GM12872 (cell line): ENCODE measurements at regions not wholly inside any gene's neighbourhood (a gene's known extent, or its start where the extent isn't known, plus 50 kb on each side); places are given as distances from the start of the nearest gene placed in this dataset.

ENCODE experiments used
- TF ChIP-seq, protein P1 (sequence below): IDR thresholded peaks from 3 replicates; pipeline ENCODE4 v1.5.1; 2011; ENCODE audit warnings: low read depth, mild to moderate bottlenecking, low read length, moderate library complexity; ENCODE audit not compliant: insufficient read depth

DNA sequence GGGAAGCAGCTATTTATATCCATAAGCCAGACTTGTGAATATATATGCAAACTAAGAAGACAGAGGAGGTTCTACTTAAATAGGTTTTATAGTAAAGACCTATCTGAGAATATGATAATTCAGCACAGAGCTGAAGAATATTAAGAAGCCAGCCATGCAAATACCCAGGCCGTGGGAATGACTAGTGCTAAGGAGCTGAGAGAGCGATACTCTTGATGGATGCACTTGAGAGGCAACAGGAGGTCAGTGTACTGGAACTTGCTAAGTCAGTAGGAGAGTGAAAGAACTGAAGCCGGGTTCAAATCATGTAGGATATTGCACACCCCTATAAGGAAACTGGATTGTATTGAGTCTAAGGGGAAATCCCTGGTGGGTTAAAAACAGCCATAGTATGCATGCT, 943.6 kb upstream of the MBL2 start:
- TF ChIP-seq, protein P1, sequence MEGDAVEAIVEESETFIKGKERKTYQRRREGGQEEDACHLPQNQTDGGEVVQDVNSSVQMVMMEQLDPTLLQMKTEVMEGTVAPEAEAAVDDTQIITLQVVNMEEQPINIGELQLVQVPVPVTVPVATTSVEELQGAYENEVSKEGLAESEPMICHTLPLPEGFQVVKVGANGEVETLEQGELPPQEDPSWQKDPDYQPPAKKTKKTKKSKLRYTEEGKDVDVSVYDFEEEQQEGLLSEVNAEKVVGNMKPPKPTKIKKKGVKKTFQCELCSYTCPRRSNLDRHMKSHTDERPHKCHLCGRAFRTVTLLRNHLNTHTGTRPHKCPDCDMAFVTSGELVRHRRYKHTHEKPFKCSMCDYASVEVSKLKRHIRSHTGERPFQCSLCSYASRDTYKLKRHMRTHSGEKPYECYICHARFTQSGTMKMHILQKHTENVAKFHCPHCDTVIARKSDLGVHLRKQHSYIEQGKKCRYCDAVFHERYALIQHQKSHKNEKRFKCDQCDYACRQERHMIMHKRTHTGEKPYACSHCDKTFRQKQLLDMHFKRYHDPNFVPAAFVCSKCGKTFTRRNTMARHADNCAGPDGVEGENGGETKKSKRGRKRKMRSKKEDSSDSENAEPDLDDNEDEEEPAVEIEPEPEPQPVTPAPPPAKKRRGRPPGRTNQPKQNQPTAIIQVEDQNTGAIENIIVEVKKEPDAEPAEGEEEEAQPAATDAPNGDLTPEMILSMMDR = no peak

DNA sequence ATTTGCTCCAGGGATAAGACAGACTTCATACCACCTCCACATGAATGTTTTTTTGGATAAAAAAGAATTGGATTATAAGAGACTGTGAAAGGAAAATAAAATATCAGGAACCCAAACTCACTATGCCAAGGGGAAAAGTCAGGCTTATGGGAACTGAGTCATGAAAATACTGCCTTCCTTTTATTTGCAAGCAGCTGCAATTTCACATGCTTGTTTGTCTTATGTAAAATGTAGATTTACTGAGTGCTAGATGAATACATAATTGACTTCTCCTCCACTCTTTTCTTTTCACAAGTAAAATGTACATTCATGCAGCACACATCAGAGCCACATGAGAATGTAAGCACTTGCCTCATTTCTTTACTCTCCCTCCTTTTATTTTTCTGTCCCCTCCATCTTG, 940.8 kb upstream of the MBL2 start:
- TF ChIP-seq, protein P1 = no peak

DNA sequence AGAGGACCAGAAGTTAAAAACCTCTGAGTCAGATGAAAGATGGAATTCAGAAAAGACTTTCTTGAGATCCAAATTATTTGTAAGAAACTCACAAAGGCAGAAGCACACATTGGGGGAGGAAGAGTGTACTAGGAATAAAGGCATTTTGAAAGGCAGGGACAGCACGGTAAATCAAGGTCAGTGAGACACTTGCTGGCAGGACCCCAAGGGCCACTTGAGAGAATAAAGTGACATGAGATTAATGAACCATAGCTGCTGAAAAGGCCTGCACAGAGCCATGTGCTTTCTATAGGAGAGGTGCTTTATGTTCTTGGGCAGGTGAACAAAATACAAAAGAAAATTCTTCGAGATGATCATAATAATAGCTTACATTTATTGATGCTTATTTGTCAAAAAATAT, 929.9 kb upstream of the MBL2 start:
- TF ChIP-seq, protein P1 = no peak

DNA sequence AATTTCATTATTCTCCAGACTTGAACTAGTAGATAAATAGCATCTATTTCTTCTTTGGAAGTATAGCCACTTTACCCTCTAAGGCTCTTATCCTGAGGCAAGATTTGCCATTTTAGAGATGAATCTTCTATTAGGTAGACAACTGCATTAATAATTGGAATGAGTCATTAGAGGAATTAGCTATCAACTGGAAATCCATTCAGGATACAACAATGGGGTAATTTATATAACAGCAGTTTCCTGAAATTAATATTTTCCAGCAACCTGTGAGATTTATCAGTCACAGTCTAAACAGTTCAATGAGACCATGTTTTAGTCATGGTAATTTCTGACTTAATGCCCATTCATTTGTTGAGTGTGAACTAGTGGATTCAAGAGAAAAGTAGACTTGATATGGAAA, 928.6 kb upstream of the MBL2 start:
- TF ChIP-seq, protein P1 = no peak

DNA sequence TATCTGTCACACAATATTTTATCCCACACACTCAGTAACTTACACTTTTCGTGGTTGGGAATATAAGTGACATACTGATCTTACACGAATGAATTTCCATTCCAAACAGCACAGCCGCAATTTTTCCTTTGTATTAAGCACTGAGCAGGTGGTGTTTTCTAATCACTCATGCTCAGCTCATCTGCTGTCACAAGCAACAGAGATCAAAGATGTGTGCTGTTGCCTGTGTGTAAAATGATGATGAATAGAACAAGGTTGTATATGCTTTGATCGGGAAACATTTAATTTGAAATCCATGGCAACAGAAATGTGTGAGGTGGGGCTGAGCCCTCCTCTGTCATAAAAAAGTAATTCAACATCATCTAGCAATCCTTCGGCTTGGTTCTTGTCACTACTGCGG, 927.7 kb upstream of the MBL2 start:
- TF ChIP-seq, protein P1 = no peak

DNA sequence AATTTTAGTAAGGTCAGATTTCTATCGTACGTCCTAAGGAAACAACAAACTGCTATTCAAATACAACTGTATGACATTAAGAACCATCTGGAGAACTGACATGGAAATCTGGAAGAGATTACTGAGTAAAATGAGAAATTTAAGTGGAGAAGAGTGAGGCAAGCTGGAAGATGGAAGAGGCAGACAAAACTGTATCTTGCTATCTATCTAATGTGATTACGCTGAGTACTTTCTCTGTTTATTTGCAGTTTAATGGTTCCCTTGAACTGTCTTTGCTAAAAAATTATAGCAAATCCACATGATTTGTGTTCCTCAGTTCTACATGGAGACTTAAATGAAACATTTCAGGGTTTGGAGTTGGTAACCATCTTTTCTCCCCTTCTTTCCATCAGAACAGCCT, 927.1 kb upstream of the MBL2 start:
- TF ChIP-seq, protein P1 = no peak

DNA sequence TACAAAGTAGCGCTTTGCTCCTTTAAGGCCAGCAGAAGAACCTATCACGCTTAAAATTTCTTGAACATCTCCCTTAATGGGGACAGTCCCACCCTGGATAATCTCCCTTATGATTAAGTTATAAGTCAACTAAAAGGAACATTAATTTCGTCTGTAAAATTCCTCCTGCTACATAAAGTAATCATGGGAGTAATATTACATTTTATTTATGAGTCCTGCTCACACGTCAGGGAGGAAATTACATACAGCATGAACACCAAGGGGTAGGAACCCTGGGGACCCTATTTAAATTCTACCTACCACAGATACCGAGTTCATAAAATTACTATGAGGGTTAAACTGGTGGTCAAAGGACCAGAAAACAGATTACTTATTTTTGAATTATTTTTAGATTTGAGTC, 926.6 kb upstream of the MBL2 start:
- TF ChIP-seq, protein P1 = no peak

DNA sequence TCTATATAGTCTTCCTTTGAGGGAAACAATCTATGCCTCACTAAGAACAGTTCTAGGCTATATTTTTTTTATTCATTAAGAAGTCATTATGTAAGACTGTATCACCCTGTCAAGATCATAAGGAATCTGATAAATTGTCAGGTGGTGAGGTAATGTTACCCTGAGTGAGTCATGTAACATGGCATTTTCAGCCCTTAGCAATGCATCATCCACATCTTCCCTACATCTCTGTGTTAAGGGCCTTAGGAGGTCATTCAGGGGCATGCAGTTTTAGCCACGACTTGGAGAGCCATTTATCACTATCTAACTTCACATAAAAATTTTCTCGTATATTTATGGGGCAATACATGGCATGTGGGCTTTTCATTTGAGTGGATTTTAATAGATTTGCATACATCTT, 924.5 kb upstream of the MBL2 start:
- TF ChIP-seq, protein P1 = no peak
